ENCODE measurements at regions not wholly inside any gene's neighbourhood (a gene's known extent, or its start where the extent isn't known, plus 50 kb on each side); places are given as distances from the start of the nearest gene placed in this dataset.

GRCh38 chr4:20378181-20378580 is 126.5 kb downstream of the SLIT2 start:
- no peak for TF ChIP-seq ZFP30 (CRISPR knock-in tag; IDR thresholded peaks at IDR 0.05)
- TF ChIP-seq PATZ1 (CRISPR knock-in tag; IDR thresholded peaks at IDR 0.05; ENCODE audit: borderline replicate concordance): no peak
